Erythroblast (primary cell): ENCODE measurements at regions not wholly inside any gene's neighbourhood (a gene's known extent, or its start where the extent isn't known, plus 50 kb on each side); places are given as distances from the start of the nearest gene placed in this dataset.
"Not testable (repeated sequence)": the region's sequence is repeated elsewhere in the genome, so short reads cannot be mapped to it uniquely, and the experiment has no call there.

Source experiments
- DNase-seq, 2 experiments: peaks; one replicate each; lab custom pipeline; 2025; lab: John Stamatoyannopoulos, UW
- GATA1 ChIP-seq: IDR thresholded peaks from 2 replicates; pipeline ENCODE4 v1.6.1; 2011; ENCODE audit warnings: low read depth, mild to moderate bottlenecking, control low read depth, low read length, moderate library complexity
- POLR2A ChIP-seq: IDR thresholded peaks from 2 replicates; pipeline ENCODE4 v1.6.1; 2011; ENCODE audit warnings: mild to moderate bottlenecking, low read length

GRCh38 chr2:226463154-226463553, 336.5 kb downstream of the IRS1 start:
- no peak for DNase-seq
- TF ChIP-seq POLR2A (no peak), GATA1 (no peak)

- no peak for DNase-seq
These were observed 337.6 kb downstream of the IRS1 start for GRCh38 chr2:226461981-226462380.

GRCh38 chr2:226456144-226456543, 343.5 kb downstream of the IRS1 start:
- not testable (repeated sequence) for DNase-seq

More at GRCh38 chr2:226461981-226462380, 337.6 kb downstream of the IRS1 start:
- TF ChIP-seq GATA1 (no peak), POLR2A (no peak)

- DNase-seq, result no peak
- TF ChIP-seq POLR2A, result no peak
- no peak for TF ChIP-seq GATA1
These were observed 346.9 kb downstream of the IRS1 start for GRCh38 chr2:226452768-226453167.

GRCh38 chr2:226451486-226451885, 348.1 kb downstream of the IRS1 start:
- no peak for TF ChIP-seq POLR2A
- no peak for TF ChIP-seq GATA1
- no peak for DNase-seq

DNA sequence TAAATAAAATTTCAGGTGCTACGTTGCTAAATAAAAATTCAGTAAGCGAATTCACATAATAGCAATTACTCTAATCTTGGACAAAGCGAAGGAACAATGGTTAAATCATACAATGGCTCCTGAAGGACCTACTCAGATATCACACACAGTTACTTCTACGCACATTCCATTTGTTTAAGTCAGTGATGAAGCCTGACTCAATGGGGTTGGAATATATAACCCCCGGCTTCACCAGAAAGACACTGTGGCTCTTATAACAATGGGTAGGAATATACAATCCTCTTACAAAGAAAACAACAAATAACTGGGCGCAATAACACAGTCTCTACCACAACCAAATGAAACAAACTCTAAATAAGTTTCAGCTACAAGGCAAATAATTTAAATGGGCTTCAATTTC, 349.5 kb downstream of the IRS1 start:
- no peak for DNase-seq
- TF ChIP-seq POLR2A (no peak), GATA1 (no peak)

DNA sequence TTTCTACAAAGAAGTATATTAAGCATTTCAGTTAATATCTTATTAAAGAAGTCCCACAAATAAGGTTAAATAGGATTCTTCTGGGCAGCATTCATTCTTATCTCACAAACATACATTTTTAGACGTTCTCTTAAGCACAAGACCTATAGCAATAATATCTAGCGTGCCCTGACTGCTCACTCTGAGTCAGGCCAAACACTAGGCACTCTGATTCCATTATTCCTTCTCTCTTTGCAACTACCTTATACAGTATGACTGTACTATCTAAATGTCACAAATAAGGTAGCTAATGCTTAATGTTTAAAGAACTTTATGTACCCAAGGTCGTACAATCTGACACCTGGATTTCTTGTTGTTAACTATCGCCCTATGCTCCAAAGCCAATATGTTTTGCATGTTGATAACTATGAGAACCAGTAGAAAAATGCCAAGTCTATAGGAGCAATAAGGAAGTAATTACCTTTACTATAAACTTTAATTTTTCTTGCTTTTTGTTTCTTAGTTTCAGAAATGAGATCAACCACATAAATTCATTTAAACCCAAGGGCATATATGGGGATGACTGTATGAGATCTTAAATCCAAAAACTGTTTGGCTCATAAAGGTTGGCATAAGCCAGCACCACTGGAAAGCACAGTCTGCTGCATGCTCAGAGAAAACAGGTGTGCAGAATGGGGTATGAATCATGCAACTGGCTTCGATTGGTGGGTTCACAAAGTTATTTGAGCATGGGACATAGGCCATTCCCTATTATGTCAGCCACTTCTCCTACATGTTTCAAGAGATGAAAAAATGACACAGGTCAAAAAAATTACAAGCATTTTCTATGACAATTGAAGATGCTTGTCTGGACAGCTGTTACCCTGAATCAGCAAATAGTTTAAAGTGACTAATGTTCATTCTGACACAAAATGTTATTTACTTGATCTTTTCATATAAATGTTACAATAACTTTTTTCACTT, 352.0 kb downstream of the IRS1 start:
- DNase-seq, result no peak
- TF ChIP-seq GATA1 (no peak), POLR2A (no peak)

DNA sequence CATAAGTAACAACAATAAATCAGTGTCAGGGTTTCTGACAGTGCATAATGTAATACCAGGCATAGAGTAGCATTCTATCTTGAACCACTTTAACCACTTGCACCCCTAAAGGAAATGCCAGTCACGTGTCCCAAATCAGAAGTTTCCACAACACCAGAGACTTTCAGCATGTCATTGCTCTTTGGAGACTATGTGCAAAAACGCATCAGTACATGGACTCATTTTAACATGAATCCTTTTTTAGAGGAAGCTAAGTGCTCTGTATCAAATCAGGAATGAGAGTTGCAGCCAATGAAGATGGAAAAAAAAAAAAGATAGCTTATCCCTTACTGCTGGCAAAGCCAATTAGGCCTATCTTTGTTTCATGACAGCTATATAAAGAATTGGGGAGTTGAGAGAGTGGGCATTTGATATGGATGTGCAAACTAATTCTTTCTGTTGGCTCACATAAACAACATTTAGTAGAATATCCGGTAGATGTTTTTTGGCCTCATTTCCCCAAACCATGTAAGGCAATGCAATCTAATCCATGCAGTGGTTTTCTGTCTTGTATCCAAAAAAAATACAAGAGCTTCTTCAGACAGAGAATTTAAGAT, 353.1 kb downstream of the IRS1 start:
- TF ChIP-seq POLR2A, result no peak
- no peak for TF ChIP-seq GATA1
- DNase-seq, result no peak

DNA sequence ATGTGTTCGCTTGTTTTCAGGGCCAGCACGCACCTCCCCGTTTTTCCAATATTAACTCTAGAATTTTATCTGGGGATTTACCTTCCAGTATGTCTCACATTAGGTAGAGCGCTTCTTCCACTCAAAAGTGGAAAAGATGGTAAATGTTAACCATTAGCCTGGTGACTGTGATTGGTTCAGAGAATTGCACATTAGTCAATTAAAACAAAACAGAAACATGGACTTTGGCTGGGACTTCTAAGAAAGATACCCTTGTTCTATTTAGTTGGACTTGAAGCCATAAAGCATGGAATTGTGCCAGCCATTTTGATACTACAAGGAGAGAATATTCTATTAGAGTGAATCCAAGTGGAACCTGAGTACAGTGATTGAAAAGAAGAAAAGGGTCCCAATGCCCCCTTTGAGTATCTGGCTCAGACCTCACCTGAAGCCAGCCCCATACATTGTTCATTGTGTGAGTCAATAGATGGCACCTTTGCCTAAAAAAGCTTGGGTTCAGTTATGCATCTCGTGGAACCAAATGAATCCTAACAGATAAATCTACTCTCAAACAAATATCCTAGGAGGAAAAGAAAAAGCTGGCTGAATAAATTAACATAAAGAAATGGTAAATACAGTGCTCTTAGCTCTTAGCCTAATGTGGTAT, 354.3 kb downstream of the IRS1 start:
- TF ChIP-seq POLR2A (no peak), GATA1 (no peak)
- DNase-seq, result no peak

- DNase-seq, result no peak
- TF ChIP-seq POLR2A (no peak), GATA1 (no peak)
These were observed 356.5 kb downstream of the IRS1 start for GRCh38 chr2:226443112-226443511.

GRCh38 chr2:226440127-226440918, 359.3 kb downstream of the IRS1 start:
- no peak for DNase-seq
- TF ChIP-seq GATA1, result no peak
- no peak for TF ChIP-seq POLR2A

DNA sequence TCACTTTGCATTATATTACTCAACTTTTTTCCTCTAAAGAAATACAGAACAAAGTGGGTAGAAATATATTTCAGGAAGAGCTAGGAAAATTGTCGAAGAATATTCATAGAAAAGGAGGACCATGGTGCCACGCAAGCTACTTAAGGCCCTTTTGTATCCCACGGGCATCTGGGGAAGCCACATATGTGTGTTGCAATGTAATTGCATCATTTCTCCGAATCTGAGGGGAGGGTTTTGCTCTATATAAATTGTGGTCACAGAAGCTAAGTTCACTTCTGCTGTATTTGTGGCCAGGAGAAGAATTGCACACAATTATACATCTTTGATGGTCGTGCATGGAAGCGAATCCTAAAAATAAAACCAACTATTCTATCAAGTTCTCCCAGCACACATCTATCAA, 360.3 kb downstream of the IRS1 start:
- peak in 1 of 2 experiments; percentile 11 for DNase-seq

DNA sequence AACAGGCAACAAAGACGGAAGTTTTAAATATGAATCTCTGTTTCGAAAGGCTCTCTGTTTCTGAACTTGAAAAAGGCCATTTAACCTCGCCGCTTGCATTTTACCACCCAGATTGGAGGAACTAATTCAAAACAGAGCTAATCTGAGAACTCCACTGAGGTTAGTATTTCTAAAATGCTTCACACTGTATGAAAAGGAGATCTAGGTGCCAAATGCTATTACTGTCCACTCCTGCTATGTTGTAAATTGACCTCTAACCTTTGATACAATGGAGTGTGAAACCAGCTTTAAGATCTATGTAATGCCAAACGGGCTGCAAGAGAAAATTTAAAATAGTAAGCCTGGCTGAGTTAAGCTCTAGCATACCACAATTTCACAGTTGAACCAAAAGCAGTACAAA, 364.5 kb downstream of the IRS1 start:
- TF ChIP-seq GATA1 (no peak), POLR2A (no peak)
- no peak for DNase-seq

More for the DNA sequence above, 360.3 kb downstream of the IRS1 start:
- TF ChIP-seq GATA1 (no peak), POLR2A (no peak)

DNA sequence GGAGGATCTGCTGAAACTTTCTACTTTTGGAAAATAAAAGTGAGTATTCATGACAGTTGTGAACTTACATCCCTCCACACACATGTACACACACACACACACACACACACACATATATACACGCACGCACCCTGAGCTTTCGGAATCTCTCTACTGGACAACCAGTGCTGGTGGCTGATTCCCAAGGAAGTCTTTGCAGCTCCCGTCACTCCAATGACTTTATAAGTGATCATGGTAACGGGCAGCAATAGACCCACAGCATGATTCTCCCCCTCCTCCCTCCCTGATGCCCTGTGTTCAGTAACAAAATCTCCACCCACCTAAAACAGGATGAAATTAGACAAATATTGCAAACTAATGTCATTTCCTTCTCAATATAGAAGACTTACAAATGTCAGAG, 364.9 kb downstream of the IRS1 start:
- no peak for TF ChIP-seq GATA1
- no peak for TF ChIP-seq POLR2A
- DNase-seq, result no peak
